ENCODE measurements at regions not wholly inside any gene's neighbourhood (a gene's known extent, or its start where the extent isn't known, plus 50 kb on each side); places are given as distances from the start of the nearest gene placed in this dataset.

GRCh38 chr7:84923348-84923747, 263.5 kb downstream of the SEMA3D start:
- TF ChIP-seq GATA3 (IDR thresholded peaks at IDR 0.05; ENCODE audit: low read depth, low read length) (no peak), GATA2 (IDR thresholded peaks at IDR 0.05; ENCODE audit: low read depth, low read length) (no peak)

All from SH-SY5Y (cell line).